Muscle of arm (tissue), 1 donor: ENCODE measurements at regions not wholly inside any gene's neighbourhood (a gene's known extent, or its start where the extent isn't known, plus 50 kb on each side); places are given as distances from the start of the nearest gene placed in this dataset.
"Not testable (repeated sequence)": the region's sequence is repeated elsewhere in the genome, so short reads cannot be mapped to it uniquely, and the experiment has no call there.

ENCODE experiments used
- DNase-seq: peaks from one replicate; pipeline ENCODE4 v3.0.0-alpha.2; 2013

DNA sequence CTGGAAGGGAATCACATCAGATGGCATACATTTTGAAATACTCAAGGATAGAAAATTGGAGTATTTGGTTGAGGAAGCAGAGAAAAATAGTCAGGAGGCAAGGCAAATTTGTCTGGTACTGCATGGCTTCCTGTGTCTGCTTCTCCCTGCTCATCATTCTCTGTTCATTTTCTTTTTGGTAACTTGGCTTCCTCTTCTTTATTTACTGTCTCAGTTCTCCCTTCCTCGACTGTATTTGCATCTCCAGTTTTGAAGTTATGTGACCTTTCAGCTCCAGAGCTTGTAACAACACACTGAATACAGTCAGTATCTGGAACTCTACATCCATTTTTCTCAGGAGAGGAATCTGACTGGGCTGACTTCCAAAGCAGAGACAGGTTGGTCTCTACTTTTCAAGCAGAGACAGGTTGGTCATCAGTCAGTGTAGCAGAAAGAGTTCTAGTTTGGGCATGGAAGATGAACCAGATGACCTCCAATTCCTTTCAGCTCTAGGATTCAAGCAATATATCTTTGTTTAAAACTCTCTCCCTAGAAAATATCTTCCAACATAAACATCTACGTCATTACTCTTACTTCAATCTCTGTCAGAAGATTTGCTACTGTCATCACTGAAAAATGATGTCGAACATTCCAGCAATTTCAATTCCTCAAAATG, 571.2 kb downstream of the ADGRL2 start:
- DNase-seq, result no peak

DNA sequence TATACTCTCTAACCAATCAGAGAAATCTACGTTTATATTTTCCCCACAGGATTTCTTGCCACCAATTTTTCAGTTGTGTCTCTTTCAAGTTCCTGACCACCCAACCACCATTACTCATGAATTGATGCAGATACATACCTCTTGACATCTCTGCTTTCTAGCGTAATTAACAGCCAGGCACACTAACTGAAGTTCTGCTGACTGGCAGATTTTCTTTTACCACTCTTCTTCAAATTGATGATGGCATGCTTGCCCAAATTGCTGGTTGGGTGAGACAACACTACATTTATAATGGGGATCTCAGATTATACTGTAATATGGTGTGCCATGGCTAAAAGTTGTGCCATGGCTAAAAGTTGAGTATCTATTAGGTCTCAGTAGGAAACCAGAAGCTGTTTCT, 566.7 kb downstream of the ADGRL2 start:
- DNase-seq, result no peak

DNA sequence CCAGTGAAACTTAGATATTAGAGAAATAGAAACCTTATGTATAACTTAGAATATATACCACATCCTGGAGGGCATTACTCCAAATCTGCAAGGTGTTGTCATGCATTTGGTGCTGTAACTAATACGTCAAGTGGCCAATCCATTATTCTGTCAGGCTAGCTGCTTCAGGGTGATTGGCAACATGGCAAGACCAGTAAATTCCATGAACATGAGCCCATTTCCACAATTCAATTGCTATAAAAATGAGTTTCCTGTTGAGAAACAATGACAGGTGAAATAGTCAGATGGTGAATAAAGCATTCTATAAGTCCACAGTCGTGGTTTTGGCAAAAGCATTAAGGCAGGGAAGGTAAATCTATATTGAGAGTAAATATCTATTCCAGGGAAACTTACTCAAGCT, 566.0 kb downstream of the ADGRL2 start:
- no peak for DNase-seq

DNA sequence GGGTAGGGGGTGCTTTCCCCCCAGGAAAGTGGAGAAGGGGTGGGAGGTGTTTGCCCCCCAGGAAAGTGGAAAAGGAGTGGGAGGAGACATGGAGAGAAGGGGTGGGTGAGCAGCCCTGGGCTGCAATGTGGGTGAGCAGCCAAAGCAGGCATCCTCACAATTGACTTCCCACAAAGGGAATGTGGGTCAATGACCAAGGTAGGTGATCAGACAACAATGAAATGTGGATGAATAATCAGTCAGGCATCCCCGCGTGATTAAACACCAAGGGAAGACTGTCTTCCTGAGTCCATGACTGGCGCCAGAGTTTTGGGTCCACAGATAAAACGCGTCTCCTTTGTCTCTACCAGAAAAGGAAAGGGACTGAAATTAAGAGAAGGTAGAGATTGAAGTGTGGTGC, 558.8 kb downstream of the ADGRL2 start:
- DNase-seq, result not testable (repeated sequence)

DNA sequence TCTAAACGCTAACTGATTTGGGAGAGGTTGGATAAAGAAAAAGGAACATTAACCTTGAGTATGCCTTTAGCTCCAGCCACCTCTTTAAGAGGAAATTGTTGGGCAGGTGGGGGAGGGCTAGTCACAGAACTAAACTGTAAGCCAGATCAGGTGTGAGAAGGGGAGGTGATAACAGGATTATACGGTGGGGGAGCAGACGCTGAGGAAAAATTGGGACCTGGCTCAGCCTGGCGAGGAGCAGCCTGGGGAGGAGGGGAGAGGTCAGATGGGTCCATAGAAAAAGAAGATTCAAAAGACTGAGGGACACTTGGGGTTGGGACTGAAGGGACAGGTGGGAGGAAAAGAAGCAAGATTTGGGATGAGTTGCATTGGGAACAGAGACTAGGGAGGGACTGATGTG, 558.0 kb downstream of the ADGRL2 start:
- not testable (repeated sequence) for DNase-seq

DNA sequence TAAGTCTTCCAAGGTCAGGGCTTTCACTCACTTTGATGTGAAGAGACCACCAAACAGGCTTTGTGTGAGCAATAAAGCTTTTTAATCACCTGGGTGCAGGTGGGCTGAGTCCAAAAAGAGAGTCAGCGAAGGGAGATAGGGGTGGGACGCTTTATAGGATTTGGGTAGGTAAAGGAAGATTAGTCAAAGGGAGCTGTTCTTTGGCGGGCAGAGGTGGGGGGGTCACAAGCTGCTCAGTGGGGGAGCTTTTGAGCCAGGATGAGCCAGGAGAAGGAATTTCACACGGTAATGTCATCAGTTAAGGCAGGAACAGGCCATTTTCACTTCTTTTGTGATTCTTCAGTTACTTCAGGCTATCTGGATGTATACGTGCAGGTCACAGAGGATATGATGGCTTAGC, 553.8 kb downstream of the ADGRL2 start:
- not testable (repeated sequence) for DNase-seq

DNA sequence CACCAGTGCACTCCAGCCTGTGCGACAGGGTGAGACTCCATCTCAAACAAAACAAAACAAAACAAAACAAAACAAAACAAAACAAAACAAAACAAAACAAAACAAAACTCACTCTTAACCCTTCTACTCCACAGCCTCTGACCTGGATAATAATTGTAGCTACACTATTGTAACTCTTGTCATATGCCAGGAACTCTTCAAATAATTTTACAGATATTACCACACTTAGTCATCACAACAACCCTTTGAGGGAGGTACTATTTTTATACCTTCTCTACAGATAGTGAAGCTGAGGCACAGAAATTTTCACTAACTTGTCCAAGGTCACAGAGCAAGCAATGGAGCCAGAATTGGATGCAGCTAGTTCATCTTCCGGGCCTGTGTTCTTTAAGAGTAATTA, 547.8 kb downstream of the ADGRL2 start:
- DNase-seq, result no peak

DNA sequence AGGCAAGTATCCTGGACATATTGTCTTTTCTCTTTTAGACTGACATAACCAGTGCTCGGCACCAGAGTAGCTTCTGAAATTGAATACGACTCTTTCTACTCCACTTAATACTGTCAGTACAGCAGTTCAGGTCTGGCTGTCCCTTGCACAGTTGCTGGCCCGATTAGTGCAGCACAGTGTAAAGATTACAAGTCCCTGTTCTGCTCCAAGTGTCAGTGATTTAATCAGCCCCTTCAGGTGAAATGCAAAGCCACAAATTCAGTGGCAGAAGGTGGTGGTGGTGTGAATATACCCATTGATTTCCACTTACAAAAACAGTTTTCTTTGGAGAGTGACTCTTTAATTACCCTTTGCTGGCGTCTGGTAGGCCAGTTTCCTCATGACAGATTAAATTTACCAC, 545.4 kb downstream of the ADGRL2 start:
- DNase-seq, result no peak

DNA sequence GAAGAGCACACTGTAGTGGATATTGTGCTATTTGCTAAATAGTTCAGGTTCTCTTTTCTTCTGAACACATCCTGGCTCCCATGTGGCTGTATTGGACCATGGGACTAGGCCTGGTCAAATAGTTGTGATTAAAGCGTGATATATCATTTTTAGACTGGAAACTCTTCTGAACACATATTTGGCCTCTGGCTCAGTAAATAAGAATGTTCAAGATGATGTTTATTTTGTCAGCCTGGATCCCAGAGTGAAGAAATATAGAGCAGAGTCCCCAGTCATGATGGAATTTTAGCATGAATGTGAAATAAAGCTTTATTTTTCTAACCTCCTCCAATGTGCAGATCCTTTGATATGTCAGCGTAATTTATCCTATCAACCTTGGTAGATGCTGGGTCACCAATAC, 542.6 kb downstream of the ADGRL2 start:
- no peak for DNase-seq

DNA sequence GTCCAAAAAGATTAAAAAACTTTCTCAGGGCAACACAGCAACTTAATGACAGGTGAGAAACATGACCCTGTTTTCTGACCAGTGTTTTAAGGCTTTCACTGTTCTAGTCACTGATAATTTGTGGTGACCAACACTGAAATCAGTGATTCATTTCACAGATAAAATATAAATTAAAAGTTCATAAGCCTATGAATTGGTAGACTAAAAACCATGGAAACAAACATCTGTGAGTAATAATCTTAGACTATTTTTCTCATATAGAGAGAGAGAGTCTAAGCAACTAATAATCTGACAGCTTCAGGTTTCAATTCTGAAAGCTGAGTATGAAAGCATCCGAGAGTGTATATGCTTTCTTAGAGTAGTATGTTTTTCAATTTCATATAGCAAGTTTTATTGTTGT, 536.9 kb downstream of the ADGRL2 start:
- no peak for DNase-seq

DNA sequence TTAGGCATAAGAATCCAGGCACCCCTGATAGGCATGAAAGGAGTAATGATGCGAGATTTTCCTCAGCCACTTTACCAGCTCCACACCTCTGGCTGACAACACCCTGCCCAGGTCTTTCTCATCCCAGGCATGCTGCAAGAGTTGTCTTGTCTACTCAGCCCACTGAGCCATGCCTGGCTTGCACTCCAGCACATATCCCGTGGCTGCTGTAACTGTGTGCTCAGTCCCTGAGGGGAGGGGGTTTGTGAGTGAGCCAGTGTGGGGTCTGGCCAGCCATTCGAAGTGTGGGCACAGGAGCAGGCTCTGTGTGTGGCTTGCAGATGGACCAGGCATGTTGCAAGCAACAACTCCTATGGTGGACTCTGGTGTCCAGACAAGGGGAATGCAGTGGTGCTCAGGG, 529.6 kb downstream of the ADGRL2 start:
- DNase-seq, result no peak

DNA sequence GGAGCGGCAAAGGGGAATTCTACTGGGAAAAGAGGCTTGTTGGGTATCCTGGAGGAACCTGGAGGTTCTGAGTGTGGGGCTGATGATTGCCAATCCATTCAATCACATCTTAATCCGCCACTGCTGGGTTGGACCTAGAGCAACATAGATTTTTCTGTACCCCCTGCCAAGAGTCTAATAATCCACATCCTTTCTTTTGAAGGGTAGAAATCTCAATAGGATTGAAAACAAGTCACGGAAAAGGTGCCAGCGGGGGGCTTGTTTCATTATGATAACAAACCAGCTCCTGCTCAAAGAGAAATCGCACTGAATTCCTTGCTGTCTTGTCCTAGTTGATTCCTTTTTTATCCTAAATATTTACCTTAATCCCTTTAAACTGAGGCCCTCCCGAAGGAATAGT, 528.5 kb downstream of the ADGRL2 start:
- no peak for DNase-seq

DNA sequence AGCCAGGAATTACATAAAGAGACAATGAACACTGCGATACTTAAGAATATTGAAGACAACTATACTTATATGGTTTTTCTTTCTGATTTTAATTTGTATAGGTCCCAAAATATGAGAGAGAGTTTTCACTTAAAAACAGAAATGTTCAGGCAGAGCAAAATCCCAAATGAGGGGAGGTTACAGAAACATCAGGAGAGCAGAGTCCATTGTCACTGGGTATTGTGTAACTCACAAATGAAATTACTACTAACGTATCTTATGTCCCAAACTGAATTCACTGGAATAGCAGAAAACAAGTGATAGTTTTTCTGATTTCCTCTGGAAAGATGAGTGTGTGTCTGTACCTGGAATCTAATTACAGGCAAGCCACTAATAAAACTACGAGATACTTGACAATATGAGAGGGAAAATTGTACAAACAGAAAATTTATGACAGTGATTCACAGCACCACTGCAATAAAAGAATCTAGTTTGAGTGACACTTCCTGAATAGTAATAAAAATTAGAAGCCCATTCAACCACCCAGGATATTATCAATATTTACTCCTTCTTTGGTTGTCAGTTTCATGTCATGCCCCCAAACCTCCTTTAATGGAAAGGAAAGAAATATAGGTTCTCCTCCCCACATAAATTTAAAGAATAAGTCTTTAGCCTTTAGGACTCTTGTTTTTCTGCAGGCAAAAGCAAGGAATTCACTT, 522.6 kb downstream of the ADGRL2 start:
- DNase-seq, result no peak

DNA sequence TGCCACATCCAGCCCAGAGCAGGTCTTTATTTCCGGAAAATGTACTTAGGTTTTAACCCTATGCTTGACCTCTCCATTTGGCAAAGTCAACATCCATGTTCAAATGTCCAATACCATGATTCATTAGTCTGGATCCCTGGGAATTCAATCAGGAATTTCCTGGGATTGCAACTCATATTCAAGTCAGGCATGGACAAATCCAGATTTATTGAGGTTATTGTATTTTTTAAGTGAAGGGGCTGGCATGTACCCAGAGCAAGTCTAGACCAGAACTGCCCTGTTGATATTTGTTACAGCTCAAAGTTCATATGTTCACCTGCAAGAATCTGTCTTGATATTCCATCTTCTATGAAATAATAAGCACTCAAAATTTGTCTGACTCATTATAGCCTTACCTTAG, 521.1 kb downstream of the ADGRL2 start:
- no peak for DNase-seq

DNA sequence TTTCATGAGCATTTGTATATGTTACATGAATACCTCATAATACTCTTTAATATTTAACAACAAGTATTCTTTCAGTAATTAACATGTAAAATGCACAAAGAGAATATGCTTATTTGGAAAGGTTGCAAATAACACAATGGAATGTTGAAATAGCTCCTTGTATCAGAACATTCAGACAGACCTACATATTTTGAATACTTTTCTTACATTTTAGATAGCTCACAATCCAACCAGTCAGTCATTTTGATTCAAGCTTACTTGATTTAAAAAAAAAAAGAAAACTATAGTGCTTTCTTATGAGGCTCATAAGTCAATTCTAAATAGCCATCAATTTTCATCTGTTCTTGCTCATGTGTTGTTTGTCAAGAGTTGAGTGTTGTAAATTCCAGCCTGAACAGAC, 518.8 kb downstream of the ADGRL2 start:
- DNase-seq, result no peak

DNA sequence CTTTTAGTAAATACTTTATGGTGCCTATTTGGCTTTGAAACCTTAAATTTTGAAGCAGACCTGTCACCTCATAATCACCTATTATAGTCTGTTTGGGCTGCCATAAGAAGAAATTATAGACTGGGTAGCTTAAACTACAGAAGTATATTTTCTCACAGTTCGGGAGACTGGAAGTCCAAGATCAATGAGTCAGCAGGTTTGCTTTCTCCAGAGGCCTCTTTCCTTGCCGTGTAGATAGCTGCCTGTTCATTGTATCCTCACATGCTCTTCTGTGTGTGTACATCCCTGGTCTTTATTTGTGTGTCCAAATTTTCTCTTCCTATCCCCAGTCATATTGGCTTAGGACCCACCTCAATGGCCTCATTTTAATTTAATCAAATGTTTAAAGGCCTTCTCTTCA, 518.2 kb downstream of the ADGRL2 start:
- no peak for DNase-seq

DNA sequence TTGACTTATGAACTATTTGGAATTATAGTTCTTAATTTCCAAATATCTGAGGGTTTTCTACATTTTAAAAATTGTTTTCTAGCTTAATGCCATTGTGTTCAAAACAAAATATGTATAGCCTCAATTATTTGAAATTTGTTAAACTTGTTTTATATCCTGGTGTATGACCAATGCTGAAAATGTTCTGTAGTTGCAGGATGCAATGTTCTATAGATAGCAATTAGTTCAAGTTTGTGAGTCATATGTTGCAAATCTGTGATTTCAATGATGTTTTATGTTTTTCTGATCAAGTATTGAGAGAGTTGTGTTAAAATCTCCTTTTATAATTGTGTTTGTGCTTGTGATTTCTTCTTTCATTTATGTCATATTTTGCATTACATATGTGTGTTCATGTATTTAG, 517.5 kb downstream of the ADGRL2 start:
- DNase-seq, result no peak

DNA sequence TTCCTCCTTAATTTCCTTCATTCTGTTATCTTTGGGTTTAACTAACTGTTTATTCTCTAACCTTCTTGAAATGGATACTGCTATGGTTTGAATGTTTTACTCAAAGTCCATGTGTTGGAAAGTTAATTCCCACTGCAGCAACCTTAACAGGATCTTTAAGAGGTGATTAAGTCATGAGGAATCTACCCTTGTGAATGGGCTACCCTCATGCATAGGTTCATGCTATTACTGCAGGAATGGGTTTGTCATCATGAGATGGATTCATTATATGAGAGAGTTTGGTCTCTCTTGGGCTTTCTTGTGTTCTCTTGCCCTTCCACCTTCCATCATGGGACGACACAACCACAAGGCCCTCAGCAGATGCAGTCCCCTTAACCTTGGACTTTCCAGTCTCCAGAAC, 516.9 kb downstream of the ADGRL2 start:
- DNase-seq, result no peak

DNA sequence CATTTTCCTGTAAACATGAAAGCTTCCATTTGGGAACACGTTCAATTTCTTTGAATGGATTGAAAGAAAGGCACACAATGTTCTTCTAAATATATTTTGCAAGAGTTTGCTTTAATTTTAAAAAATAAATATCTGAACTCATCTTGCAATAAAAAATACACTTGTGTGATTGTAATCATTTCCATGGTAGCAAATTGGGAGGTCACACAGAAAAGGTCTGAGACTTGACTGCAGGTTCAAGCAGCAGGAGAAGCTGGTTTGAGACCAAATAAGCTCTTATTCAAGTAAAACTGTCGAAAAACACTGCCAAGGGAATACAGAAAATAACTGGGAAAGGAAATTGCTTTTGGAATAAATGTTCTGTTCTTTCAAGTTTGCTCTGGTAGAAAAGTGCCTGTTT, 498.9 kb downstream of the ADGRL2 start:
- peak; percentile 35 for DNase-seq

DNA sequence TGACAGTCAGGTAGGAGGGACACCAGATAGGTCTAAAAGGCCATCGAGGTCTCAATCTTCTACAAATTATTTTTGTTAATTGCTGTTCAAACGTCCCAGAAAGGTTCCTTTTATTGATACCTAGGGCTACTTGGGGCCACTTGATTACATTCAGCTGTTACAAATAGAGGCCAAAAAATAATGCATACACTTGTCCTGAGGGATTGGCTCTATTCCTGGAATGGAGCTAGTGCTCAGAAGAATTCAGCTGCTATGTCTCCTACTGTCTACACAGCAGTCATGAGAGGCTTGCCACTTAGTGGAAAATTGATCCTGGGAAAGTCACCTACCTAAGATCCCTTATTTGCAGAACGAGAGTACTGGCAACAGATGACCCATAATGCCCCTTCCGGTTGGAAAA, 498.3 kb downstream of the ADGRL2 start:
- peak; percentile 31 for DNase-seq

DNA sequence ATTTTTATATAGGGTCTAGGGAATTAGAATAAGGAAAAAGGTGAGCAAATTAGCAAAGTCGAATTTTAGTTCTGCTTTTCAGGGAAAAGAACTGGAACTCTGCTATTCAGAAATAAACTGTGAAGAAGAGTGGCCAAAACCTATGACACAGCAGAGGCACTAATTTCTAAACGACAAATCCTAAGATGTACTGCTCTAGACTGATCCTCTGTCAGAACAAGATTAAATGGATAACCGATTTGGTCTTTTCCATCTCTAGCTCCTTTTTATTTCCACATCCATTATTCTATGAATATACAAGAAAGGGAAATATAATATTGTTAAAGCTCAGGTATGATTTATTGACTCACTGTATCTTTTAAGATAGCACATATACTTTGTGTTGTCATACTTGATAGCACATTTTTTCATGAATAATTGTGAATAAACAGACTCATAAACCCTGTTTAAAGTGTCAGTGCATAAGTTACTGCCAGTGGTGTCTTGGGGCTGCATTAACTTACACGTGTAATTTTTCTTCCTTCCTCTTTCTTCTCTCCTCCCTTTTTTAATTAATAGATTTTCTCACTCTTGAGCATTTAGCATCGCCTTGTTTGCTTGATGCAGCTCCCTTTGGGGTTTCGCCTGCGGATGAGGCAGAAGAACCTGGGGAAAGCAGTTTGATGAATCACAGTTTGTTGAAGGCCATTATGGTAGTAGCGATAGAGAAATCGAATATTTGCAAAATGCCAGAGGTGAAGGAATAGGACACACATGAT, 496.6 kb downstream of the ADGRL2 start:
- no peak for DNase-seq

DNA sequence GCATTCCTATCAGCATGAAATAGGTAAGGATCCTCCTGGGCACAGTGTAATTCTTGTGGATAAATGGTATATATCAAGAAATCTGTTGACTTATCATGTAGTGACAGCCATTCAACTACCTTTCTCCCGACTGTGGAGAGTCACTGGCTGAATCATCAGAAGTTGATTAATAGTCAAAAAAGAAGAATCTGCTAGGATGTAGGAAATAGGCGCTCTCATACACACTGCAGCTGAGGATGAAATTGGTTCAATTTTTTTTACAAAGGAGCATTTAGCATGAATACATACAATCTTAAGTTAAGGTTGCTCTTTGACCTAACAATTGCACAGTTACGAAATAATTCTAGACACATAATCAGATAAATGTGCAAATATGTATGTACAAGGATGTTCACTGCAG, 486.8 kb downstream of the ADGRL2 start:
- no peak for DNase-seq

DNA sequence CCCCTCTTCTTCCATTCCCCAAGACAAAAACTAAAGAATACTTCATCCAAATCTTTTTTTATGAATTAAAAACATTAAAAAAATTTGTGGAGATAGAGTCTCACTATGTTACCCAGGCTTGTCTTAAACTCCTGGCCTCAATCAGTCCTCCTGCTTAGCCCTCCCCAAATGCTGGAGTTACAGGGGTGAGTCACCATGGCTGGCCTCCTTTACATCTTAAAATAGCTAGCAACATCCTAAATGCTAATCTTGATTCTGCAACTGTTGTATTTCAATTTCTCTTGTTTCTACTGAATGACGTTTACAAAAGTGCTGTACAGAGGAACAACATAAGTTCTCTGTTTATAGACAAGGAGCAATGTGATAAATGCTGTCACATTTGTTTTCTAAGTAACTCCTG, 483.5 kb downstream of the ADGRL2 start:
- DNase-seq, result no peak
